Stromal cell of bone marrow (primary cell): ENCODE measurements at regions not wholly inside any gene's neighbourhood (a gene's known extent, or its start where the extent isn't known, plus 50 kb on each side); places are given as distances from the start of the nearest gene placed in this dataset.
"Not testable (repeated sequence)": the region's sequence is repeated elsewhere in the genome, so short reads cannot be mapped to it uniquely, and the experiment has no call there.

ENCODE experiments used
- DNase-seq: peaks from one replicate; pipeline ENCODE4 v3.0.0-alpha.2; 2012; ENCODE audit warnings: low read depth

- DNase-seq: no peak
These were observed 51.2 kb upstream of the PRR23C start for GRCh38 chr3:139095803-139096466.

DNA sequence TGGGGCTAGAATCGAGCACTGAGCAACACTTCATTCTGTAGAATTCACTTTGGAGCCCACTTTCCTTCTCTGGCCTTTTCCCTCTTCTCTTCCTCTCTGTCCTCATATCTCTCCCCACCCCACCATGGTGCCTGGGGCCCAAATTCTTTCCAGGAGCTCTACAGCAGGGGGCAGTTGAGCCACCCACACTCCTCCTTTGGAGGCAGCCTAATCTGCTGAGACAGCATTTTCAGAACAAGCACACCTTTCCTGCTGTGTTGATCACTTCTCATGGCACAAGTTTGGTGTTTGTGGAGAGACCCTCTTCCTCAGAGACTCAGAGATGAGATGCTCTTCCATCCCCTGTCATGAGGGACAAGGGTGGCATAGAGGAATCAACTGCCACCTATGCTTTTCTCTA lies 52.0 kb upstream of the PRR23C start:
- no peak for DNase-seq

DNA sequence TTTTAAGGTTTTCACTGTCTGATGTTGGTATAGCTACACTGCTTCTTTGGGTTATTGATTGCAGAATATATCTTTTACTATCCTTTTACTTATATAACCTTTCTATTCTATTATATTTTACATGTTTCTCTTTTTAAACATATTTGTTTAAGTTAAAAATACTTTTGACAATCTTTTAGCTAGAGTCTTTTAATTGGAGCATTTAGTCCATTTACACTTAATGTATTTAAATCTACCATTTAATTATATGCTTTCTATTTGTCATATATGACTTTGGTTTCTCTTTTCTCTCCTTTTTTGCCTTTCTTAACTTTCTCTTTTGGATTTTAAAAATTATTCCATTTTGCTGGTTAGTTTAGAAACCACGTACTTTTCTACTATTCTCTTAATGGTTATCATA lies 53.7 kb upstream of the PRR23C start:
- DNase-seq: no peak

DNA sequence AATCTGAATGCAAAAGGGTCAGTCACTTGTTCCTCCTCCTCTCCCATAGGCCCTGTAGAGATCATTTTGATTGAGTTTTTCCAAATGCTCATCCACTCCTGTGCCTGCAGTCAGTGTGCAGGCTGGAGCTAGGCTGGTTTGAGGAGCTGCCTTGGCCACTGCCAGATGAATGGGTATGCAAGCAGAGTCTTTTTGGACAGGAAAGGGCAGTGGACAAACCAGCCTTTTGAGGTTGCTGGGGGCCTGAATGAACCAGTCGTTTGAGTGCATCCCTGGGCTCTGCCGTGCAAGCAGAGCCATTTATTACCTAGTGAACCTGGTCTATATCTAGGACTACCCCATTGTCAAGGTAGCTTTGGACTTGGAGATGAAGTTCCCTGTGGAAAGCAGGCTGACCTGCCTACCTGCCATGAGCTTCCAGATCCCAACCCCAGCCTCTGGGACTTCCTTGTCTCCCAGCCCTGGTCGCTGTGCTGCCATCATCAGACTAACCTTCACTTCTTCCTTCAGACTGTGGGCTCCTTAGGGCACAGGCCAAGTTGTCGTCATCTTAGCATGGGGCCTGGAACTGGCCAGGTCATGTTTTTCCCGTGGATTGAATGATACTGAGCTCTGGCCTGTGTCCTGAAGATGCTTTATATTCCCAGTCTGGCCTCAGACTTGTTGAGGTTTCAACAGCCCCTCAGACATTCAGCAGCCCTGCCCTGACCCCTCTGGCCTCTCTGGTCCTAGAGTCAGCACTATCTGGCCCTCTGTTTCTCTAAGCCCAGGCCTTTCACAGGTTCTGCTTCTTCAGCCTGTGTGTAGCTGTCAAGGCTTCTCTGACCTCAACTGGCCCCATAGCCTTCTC lies 55.5 kb upstream of the PRR23C start:
- DNase-seq: no peak

- no peak for DNase-seq
These were observed 56.1 kb upstream of the PRR23C start for GRCh38 chr3:139100821-139101220.

DNA sequence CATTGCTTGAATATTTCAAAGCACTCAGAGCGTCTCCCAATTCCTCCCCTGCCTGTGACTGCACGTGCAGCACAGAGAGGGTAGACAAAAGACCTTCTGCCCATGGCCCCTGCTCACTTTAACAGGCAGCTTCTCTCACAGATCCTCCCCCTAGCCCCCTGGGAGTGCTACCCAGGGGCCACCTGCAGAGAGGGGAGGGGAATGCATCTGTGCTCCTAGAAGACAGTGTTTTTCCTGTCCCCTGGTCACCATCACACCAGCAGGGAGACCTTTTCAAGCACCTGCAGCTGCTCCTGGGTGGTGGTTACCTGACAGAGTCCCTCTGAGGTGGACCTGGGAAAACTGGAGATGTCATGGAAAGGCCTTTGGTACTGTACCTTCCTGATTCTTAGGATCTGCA lies 56.7 kb upstream of the PRR23C start:
- DNase-seq: no peak

- DNase-seq: no peak
These were observed 58.8 kb upstream of the PRR23C start for GRCh38 chr3:139103484-139103883.

GRCh38 chr3:139104062-139104461 lies 59.4 kb upstream of the PRR23C start:
- DNase-seq: no peak

GRCh38 chr3:139105154-139105702 lies 60.5 kb upstream of the PRR23C start:
- DNase-seq: no peak

DNA sequence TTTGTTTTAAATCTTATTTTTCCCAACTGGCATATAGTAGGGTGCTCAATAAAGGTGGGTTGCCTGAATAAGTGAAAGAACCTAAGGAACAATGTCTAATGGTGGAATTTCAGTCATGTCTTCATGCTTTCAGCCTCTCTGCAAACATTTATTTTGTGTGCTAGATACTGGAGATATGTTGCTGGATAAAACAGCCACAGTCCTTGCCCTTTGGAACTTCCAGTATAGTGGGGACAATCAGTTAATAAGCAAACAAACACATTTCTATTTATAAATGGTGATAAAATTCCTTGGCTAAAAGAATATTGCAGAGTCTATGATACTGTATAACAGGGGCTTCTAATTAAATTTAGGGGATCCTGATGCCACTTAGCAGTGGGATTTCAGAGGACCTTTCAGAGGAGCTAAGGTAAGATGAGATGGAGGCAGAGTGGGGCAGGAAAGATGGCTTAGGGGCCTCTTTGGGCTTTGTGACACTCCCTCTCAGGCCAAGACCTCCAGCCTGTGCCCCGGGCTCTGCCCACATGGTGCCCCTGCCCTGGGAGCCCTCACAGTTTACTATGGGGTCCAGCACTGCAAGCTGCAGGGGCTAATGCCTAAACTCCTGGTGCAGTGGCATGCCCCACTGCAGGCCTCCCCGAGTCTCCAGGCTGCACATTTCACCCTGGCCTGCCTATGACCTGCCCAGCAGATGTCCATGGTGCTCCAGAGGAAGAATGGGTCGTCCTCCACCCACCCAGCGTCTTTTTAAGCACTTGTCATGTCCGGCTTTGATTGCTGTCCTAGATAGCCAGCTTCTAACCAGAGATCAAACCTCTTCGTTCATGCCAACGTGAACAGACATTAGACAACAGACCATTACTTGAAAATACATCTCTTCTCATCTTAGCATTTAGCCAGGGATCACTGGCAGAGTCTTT lies 61.6 kb upstream of the PRR23C start:
- no peak for DNase-seq

- DNase-seq: no peak
These were observed 62.9 kb upstream of the PRR23C start for GRCh38 chr3:139107424-139108252.

DNA sequence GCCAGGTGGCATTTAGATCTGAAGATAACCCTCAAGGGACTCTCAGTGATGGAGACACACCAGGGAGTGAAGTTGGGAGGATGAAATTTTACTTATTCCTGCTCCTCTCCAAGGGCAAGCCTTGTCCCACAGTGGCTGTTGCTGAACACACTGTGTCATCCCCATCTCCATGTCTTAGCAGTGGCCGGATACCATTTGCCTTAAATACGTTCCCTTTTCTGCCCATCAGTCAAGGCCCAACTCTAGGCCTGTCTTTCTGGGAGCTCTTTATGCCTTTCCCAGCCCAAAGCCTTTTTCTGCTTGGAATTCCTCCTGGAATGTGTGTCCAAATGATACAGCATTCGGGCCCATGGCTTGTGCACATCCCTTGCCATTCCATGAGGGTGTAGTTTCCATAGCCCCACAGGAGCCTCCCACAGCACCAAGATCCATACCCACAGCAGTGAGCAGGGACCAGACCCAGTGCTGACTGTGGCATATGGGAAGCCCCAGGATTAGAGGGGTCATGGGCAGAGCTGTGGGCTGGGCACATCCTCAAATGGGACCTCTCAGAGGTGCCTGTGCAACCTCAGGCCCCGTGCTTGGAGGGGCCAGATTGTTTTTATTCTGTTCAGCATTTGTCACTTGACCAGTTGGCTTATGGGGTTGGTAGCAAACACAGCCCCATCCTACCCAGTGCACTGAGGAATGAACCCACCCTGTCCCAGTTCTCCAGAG lies 63.7 kb upstream of the PRR23C start:
- DNase-seq: no peak

DNA sequence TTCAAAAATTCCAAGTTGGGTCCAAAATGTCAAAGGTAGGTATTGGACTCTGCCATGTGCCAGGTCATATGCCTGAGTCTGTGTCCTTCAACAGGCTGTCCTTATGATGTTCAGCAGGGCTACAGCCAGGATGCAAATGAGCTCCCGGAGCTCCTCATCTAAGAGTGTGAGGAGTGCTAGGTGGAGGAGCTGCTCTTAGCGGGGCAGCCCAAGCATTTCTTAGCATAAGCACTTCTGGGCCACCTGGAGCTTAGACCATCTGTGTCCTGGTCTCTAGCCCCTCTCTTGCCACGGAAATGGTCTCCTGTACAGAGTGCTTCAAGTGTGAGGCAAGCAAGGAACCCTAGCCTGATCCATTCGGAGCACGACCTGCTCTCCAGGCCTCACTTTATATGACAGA lies 64.6 kb upstream of the PRR23C start:
- DNase-seq: no peak

DNA sequence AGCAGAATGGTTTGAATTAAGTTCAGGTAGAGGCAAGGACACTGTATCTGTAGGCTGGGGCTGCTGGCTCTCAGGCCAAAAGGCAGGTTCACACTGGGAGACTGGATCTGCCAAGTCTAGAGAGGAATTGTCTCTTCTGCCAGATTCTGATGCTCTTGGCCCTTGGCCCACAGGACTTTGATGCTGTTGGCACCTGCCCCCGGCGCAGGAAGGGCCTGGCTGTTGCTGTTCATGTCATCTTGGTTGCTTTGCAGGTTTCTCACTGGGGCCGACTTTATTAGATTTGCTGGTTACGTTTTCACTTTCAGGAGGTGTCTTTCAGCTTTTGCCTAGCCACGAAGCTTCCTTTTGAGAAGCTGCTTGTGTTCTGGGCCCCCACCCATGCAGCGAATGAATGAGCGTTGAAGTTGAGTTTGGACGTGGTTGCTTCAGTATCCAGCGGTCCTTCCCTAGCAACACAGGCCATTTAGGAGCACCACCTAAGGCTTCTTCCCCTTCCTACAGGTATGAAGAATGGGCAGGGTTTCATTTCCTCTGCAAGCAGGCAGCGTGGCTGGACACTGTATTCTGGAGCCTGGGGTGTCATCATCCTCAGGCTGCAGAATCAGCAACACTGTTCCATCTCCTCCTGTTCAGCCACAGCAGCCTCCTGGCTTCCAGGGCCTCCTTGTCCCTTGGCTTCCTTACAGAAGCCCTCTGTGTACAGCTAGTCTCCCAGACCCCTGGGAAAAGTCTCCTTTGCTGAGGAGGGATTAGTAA lies 65.6 kb upstream of the PRR23C start:
- no peak for DNase-seq

DNA sequence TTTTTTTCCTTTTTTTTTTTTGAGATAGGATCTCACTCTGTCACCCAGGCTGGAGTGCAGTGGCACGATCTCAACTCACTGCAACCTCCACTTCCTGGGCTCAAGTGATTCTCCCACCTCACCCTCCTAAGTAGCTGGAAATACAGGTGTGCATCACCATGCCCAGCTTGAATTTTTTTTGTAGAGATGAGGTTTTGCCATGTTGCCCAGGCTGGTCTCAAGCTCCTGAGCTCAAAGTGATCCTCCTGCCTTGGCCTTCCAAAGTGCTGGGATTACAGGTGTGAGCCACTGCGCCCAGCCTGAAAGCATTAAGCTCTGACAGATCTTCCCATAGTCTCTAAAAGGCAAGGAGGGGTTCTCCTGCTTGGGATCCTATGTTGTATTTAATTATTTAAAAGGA lies 66.2 kb upstream of the PRR23C start:
- not testable (repeated sequence) for DNase-seq

DNA sequence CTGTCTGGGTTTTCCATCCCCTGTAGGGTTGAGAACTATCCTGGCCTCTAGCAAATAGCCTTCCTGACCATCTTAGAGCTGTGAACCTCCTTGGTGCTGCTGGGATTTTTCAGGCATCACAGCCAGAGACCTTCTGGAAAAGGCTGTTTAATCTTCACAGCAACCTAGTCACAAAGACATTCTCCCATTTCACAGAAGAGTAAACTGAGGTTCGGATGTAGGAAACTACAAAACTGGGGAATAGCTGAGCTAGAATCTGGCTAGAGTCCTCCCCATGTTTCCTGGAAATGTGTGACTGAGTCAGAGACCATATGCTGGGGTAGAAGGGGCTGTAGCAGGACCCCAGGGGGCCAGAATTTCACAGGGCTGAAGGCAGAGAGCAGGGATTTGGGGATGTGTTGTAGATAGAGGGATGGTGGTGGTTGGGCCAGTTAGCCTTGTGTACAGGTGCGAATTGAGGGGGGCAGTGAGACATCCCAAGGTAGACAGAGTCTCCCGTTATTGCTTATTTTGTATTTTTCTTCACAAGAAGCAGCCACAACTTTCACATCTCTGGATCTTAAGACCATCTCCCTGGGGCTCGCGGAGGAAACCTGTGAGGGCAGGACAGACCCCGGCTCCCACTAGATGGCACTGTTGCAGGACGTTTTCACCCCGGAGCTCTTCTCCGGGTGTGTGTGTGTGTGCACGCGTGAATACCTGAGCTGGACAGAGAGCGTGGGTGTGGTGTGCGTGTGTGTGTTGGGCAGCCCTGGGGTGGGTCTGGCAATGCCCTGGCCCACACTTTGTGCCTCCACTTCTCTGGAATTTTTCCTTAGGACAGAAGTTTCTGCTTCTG lies 66.9 kb upstream of the PRR23C start:
- no peak for DNase-seq

DNA sequence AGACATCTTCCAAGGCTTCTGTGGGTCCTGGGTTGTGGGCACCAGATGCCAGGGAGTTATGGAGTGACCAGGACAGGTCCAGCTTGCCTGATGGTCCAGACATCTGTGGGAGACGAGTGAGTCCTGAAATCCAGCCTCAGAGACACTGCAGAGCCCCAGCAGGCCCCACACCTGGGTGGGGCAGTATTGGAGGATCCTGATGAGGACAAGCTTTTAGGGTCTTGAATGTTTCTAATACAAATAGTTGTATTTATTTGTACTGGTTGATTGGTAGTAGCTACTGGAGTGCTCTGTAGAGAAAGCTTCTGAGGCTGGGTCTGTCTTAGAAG lies 67.5 kb upstream of the PRR23C start:
- DNase-seq: no peak

DNA sequence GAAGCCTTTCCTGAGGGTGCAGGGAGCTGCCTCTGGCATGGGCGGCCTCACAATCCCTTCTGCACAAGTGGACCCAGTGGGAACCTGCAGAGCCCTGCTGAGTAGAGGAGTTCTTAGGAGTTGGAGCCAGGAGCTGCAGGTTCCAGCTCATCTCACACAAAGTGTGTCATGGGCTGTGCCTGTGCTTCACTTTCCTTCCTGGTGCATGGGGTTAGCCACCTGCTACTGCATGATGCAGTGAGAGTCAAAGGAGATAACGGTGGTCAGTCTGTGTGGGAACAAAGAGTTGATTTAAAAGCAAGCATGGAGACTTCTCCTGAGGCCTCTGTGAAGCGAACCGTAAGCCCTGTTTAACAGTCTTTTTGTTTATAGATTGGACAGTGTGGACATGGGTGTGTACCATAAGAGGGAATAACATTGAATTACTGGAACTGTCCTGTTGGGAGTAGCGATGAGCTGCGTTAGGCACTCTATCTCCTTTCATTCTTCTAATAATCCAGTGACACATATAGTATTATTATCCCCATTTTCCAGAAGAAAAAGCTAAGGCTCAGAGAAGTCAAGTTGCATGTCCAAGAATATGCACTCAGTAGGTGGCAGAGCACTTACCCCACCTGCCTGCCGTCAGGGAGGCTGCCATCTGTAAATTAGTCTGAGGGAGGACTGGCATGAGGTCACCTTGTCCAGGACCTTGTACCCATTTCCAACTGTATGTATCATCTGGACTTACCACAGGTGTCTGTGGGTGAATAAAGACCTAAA lies 68.7 kb upstream of the PRR23C start:
- DNase-seq: no peak
